GM21529 (cell line): ENCODE measurements at regions not wholly inside any gene's neighbourhood (a gene's known extent, or its start where the extent isn't known, plus 50 kb on each side); places are given as distances from the start of the nearest gene placed in this dataset.

ENCODE experiments used
- ATAC-seq: cut with Tn5 transposase; IDR thresholded peaks from one replicate; pipeline ENCODE4 v1.9.1; 2021; ENCODE audit not compliant: unreplicated experiment

GRCh38 chr4:136457577-136457976, 1074.7 kb downstream of the PCDH18 start:
- ATAC-seq = no peak

GRCh38 chr4:136457004-136457403, 1075.3 kb downstream of the PCDH18 start:
- no peak for ATAC-seq

- no peak for ATAC-seq
These were observed 1089.3 kb downstream of the PCDH18 start for GRCh38 chr4:136443006-136443405.

GRCh38 chr4:136442447-136442846, 1089.8 kb downstream of the PCDH18 start:
- no peak for ATAC-seq

GRCh38 chr4:136441629-136442282, 1090.5 kb downstream of the PCDH18 start:
- no peak for ATAC-seq

- no peak for ATAC-seq
These were observed 1093.6 kb downstream of the PCDH18 start for GRCh38 chr4:136438645-136439044.

- no peak for ATAC-seq
These were observed 1108.2 kb downstream of the PCDH18 start for GRCh38 chr4:136424052-136424451.

GRCh38 chr4:136414981-136415380, 1117.3 kb downstream of the PCDH18 start:
- no peak for ATAC-seq

- ATAC-seq = no peak
These were observed 1119.6 kb downstream of the PCDH18 start for GRCh38 chr4:136412708-136413107.

- no peak for ATAC-seq
These were observed 1131.5 kb downstream of the PCDH18 start for GRCh38 chr4:136400829-136401228.

- no peak for ATAC-seq
These were observed 1137.0 kb downstream of the PCDH18 start for GRCh38 chr4:136395212-136395722.

GRCh38 chr4:136392576-136392975, 1139.7 kb downstream of the PCDH18 start:
- ATAC-seq = no peak

- no peak for ATAC-seq
These were observed 1141.5 kb downstream of the PCDH18 start for GRCh38 chr4:136390824-136391223.

- ATAC-seq = no peak
These were observed 1149.2 kb downstream of the PCDH18 start for GRCh38 chr4:136383082-136383481.

GRCh38 chr4:136371231-136371630, 1161.1 kb downstream of the PCDH18 start:
- ATAC-seq = no peak

GRCh38 chr4:136369073-136369472, 1163.2 kb downstream of the PCDH18 start:
- no peak for ATAC-seq

GRCh38 chr4:136357556-136357955, 1174.7 kb downstream of the PCDH18 start:
- no peak for ATAC-seq

- no peak for ATAC-seq
These were observed 1176.3 kb downstream of the PCDH18 start for GRCh38 chr4:136355970-136356369.

GRCh38 chr4:136343340-136343739, 1189.0 kb downstream of the PCDH18 start:
- no peak for ATAC-seq

- no peak for ATAC-seq
These were observed 1189.6 kb downstream of the PCDH18 start for GRCh38 chr4:136342666-136343065.

- no peak for ATAC-seq
These were observed 1195.1 kb downstream of the PCDH18 start for GRCh38 chr4:136337216-136337615.

GRCh38 chr4:136336479-136336878, 1195.8 kb downstream of the PCDH18 start:
- ATAC-seq = no peak

- ATAC-seq = no peak
These were observed 1203.1 kb downstream of the PCDH18 start for GRCh38 chr4:136329042-136329662.
